Testis (tissue), 2 donors: ENCODE measurements at regions not wholly inside any gene's neighbourhood (a gene's known extent, or its start where the extent isn't known, plus 50 kb on each side); places are given as distances from the start of the nearest gene placed in this dataset.

Experiments used
- DNase-seq: peaks from one replicate; pipeline ENCODE4 v3.0.0-alpha.2; 2019
- H3K27ac ChIP-seq, 2 donors: fragments of 200-600 bp; sonication (generic); one replicate each; pipeline ENCODE4 v1.5.1; 2019
- H3K27me3 ChIP-seq: fragments of 200-600 bp; sonication (generic); one replicate; pipeline ENCODE4 v1.5.1; 2019
- H3K36me3 ChIP-seq: fragments of 200-600 bp; sonication (generic); one replicate; pipeline ENCODE4 v1.5.1; 2017; ENCODE audit warnings: low read depth; ENCODE audit errors: missing control alignments
- H3K4me1 ChIP-seq: fragments of 200-600 bp; sonication (generic); one replicate; pipeline ENCODE4 v1.5.1; 2019
- H3K4me3 ChIP-seq, 2 donors: fragments of 200-600 bp; sonication (generic); one replicate each; pipeline ENCODE4 v1.5.1; 2017 to 2019
- H3K9me3 ChIP-seq: fragments of 200-600 bp; sonication (generic); one replicate; pipeline ENCODE4 v1.5.1; 2017
- CTCF ChIP-seq, 3 experiments: fragments of 450-650 bp in 2 of 3; fragments of 200-600 bp in 1 of 3; sonication (generic) in 1 of 3; IDR thresholded peaks; one replicate each; pipeline ENCODE4 v1.5.1; 2016 to 2019; ENCODE audit warnings: antibody characterized with exemption in 3 of 3, mild to moderate bottlenecking in 2 of 3, moderate library complexity in 1 of 3
- POLR2A ChIP-seq: fragments of 450-650 bp; IDR thresholded peaks from one replicate; pipeline ENCODE4 v1.6.1; 2017; ENCODE audit warnings: antibody characterized with exemption, mild to moderate bottlenecking, moderate library complexity
- WGBS, 2 donors: methylation state at CpG; one replicate each; pipeline ENCODE4 v1.1.5; 2018; 5-methylcytosine and 5-hydroxymethylcytosine counted together
- intact Hi-C: fragments of 100-400 bp; cut with DNase I; formaldehyde crosslinking; loops from one replicate; pipeline ENCODE4 v1.15.1; 2023; ENCODE audit warnings: low total_unique reads

DNA sequence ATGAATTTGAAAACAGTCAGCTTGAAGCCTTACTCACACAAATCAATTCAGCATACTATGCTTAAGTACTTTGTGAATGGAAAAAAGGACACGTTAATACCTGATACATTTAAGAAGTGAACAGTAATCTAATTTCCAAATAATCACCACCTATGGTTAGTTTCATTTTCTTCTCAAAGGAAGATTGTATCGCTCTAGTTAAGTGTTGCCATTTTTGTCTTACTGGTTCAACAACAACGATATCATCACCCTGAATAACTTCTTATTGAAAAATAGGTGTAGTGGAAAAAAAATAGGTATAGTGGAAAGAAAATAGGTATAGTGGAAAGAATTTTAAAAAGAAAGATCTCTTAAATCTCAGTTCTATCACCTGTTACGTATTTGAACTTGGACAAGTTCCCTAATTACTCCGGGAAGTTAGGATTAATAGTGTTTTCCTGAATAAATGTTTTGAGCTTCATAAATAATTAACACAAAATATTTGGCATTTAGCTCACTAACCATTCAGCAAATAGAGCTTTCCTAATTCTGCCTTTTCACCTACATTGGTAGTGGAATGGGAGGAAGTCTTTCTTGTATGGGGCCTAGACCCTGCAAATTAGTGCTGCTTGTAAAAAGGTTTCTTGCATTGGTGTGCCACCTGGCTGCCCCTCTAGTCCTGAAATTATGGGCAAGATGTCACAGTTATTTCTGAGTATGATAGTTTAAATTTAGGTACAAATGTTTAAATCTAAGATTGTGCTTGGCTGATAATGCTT, 502.6 kb upstream of the NMUR2 start:
- WGBS, 2 donors: 85 to 87% methylated on average over 5 of the region's 5 CpGs
- H3K27ac ChIP-seq: no peak overlapping the region
- H3K36me3 ChIP-seq: no peaks in the 10 kb centered on the region
- no peak overlapping the region for H3K4me3 ChIP-seq
- no peak for TF ChIP-seq CTCF (IDR thresholded peaks at IDR 0.05)
- no peak for TF ChIP-seq POLR2A
- intact Hi-C loops: no loop called here
- no peaks in the 10 kb centered on the region for H3K9me3 ChIP-seq
- no peaks in the 10 kb centered on the region for H3K27me3 ChIP-seq
- no peak for DNase-seq
- H3K4me1 ChIP-seq: no peaks in the 10 kb centered on the region

- Histone ChIP-seq H3K36me3 (no peaks in the 10 kb centered on the region), H3K27ac (no peak overlapping the region), H3K9me3 (no peaks in the 10 kb centered on the region), H3K27me3 (no peaks in the 10 kb centered on the region), H3K4me1 (no peaks in the 10 kb centered on the region), H3K4me3 (no peak overlapping the region)
- DNase-seq: no peak
- intact Hi-C loops: no loop called here
- 70% methylated on average over 4 of the region's 4 CpGs for WGBS, 2 donors
- no peak for TF ChIP-seq POLR2A
- no peak for TF ChIP-seq CTCF (IDR thresholded peaks at IDR 0.05)
Measured at GRCh38 chr5:152912924-152913323, 507.8 kb upstream of the NMUR2 start.

GRCh38 chr5:152932621-152933020, 527.5 kb upstream of the NMUR2 start:
- Histone ChIP-seq H3K4me1 (no peaks in the 10 kb centered on the region), H3K36me3 (no peaks in the 10 kb centered on the region), H3K27ac (no peak overlapping the region), H3K4me3 (no peak overlapping the region), H3K27me3 (no peaks in the 10 kb centered on the region), H3K9me3 (no peaks in the 10 kb centered on the region)
- TF ChIP-seq CTCF (IDR thresholded peaks at IDR 0.05) (no peak), POLR2A (no peak)
- intact Hi-C loops: no loop called here
- no peak for DNase-seq

DNA sequence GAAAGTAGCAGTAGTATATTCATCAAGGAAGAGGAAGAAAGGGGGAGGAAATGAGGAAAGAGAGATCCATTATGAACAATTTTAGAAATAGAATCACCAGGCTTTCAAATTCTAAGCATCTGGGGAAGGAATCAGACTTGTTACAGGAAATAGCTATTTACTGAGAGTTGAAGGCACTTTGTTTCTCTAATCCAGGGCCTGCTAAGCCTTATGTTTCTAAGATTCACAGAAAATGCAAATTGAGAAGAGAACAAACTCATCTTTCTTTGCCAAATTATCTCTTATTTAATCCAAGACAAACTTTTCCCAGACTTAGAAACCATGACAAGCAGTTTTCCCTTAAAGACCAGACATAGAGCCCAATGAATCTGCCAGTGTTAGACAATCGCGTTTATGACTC, 528.0 kb upstream of the NMUR2 start:
- no peak for DNase-seq
- 63 to 72% methylated on average over 2 of the region's 2 CpGs for WGBS, 2 donors
- H3K9me3 ChIP-seq: no peaks in the 10 kb centered on the region
- no peaks in the 10 kb centered on the region for H3K36me3 ChIP-seq
- H3K27me3 ChIP-seq: no peaks in the 10 kb centered on the region
- H3K27ac ChIP-seq: no peak overlapping the region
- intact Hi-C loops: no loop called here
- no peaks in the 10 kb centered on the region for H3K4me1 ChIP-seq
- H3K4me3 ChIP-seq: no peak overlapping the region
- TF ChIP-seq POLR2A: no peak
- TF ChIP-seq CTCF (IDR thresholded peaks at IDR 0.05): no peak

DNA sequence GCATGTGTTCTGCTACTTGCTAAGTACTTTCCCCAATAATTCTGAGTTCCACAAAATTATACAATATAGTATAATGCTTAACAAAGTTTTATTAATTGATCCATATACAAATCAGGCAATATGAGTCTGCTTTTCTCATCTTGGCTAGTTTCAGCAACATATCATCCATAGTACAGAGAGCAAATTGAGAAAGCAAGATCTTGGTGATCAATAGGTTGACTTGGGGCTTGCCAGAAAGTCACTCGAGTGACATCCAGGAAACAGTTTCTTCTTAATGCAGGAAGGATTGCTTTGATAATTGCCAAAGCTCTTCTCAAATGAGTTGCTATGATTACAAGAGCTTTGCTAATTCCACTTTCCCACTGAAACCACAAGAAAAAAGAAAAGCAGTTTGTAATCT, 533.6 kb upstream of the NMUR2 start:
- no peak overlapping the region for H3K27ac ChIP-seq
- intact Hi-C loops: no loop called here
- H3K4me3 ChIP-seq: no peak overlapping the region
- no peak for DNase-seq
- WGBS, 2 donors: 94 to 97% methylated on average over 1 of the region's 1 CpG
- H3K9me3 ChIP-seq: no peaks in the 10 kb centered on the region
- no peaks in the 10 kb centered on the region for H3K36me3 ChIP-seq
- no peaks in the 10 kb centered on the region for H3K4me1 ChIP-seq
- no peaks in the 10 kb centered on the region for H3K27me3 ChIP-seq
- TF ChIP-seq POLR2A: no peak
- TF ChIP-seq CTCF (IDR thresholded peaks at IDR 0.05): no peak
